H7 (cell line): ENCODE measurements at regions not wholly inside any gene's neighbourhood (a gene's known extent, or its start where the extent isn't known, plus 50 kb on each side); places are given as distances from the start of the nearest gene placed in this dataset.

Experiments
- DNase-seq: peaks from one replicate; pipeline ENCODE4 v3.0.0; 2012
- H3K27me3 ChIP-seq: 2 replicates; pipeline ENCODE4 v1.6.0; 2011; ENCODE audit warnings: mild to moderate bottlenecking, low read length; ENCODE audit not compliant: control insufficient read depth, insufficient read depth
- H3K36me3 ChIP-seq: replicated peaks from 2 replicates; pipeline ENCODE4 v1.5.1; 2011; ENCODE audit warnings: low read length; ENCODE audit not compliant: control insufficient read depth, insufficient read depth
- H3K4me3 ChIP-seq: 2 replicates; pipeline ENCODE4 v1.5.1; 2011; ENCODE audit warnings: low read depth, mild to moderate bottlenecking, control low read depth, low read length, moderate library complexity; ENCODE audit not compliant: insufficient read depth

DNA sequence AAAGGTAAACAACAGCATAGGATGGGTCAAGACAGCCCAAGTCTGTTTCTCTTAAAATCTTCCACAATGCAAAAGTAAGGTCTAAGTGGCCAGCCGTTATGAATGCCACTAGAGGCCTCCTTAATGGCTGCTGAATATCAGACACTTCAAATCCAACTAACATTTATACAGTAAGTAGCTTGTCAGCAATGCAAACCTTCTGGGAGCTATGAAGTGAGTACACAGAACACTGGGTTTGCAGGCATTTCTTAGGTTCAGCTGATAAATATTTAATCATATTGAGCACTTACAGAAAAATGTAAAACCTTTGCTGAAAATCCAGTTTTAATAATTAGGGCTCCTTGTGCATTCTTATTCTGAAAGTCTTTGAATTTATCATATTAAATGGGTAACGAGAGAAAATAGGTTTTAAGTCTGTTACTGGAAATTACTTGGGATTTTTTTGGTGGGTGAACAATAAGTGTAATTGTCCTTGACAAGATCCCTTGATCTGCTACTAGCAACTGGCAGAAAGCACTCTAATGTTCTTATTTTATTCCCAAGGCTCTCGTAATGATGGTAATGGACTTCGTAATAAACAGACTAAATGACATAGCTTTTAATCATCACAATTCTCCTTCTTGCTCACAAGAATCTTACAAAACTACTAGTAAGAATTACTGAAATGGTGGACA, 141.7 kb upstream of the GPR149 start:
- no peaks in the 10 kb centered on the region for H3K27me3 ChIP-seq
- DNase-seq, result no peak
- H3K36me3 ChIP-seq, result no peaks in the 10 kb centered on the region
- H3K4me3 ChIP-seq, result no peak overlapping the region

DNA sequence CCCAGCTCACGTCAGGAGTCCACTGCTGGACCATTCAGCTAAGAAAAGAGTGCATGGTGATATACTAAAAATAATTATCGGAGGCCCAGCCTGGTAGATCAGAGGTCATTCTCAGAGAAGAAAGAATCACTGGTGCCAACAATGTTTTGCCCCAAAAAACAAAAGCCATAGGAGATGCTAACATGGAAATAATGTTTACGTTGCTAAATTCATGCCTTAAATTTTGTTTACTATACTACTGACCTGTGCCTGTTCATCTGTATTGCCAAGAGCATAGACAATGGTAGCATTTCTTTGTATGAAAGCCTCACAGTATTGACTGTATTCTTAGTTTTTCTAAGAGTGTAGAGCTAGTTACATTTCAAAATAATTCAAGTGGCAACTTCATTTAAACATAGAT, 138.1 kb upstream of the GPR149 start:
- DNase-seq, result no peak

DNA sequence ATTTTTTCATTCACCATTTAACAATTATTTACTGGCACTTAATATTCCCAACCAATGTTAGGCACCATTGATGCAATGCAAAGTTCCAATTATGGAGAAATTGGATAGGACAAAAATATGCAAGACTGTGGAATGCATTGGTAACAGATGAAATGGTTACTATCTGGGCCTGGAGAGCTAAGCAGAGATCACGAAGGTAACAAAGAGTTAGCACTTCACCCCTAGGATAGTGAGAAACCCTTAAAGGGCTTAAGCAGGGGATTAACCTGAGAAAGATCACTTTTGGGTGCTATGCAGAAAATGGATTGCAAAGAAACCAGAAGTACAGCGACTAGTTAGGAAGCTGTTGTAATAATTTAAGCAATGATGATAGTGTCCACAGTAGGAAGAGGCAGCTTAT, 129.6 kb upstream of the GPR149 start:
- DNase-seq, result no peak
- Histone ChIP-seq H3K4me3 (no peak overlapping the region), H3K27me3 (no peaks in the 10 kb centered on the region), H3K36me3 (no peaks in the 10 kb centered on the region)

More for the DNA sequence above, 138.1 kb upstream of the GPR149 start:
- no peaks in the 10 kb centered on the region for H3K27me3 ChIP-seq
- H3K36me3 ChIP-seq, result no peaks in the 10 kb centered on the region
- H3K4me3 ChIP-seq, result no peak overlapping the region

DNA sequence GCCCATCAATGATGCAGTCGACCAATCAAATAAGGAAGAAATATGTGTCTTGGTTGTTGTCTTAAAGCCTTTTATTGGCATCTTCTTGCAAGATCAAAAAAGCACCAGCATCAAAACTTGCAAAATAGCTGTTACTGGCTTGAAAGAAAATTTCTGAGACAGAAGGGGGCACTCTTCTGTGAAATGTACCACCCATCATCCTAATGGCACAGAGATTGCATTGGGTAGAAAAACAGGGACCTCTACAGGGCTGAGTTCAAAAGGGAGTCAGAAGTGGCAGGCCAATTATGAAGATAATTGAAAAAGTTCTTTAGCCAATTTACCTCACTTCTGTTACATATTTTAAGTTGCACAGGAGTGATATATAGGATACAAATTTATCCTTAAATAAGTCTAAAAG, 122.3 kb upstream of the GPR149 start:
- Histone ChIP-seq H3K36me3 (no peaks in the 10 kb centered on the region), H3K27me3 (no peaks in the 10 kb centered on the region; the same call in 1 of the 2 replicates), H3K4me3 (no peak overlapping the region)
- DNase-seq, result peak; percentile 1

DNA sequence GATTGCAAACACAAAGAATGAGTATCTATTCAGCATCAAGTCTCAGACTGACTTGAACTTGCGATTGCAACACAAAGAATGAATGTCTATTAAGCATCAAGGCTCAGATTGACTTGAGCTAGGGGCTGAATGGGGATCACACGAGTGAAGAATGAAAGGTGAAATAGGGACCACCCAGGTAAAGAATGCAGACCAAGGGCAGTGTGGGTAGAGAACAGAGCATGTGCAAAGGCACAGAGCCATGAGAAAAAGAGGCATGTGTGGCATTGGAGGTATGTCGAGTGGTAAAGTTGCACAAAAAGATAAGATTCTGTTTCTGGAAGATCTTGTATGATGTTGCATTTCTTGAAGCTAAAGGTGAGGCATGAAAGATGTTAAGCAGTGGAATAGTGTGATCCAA, 119.4 kb upstream of the GPR149 start:
- no peak for DNase-seq
- no peaks in the 10 kb centered on the region for H3K36me3 ChIP-seq
- H3K27me3 ChIP-seq, result no peaks in the 10 kb centered on the region; the same call in 1 of the 2 replicates
- no peak overlapping the region for H3K4me3 ChIP-seq

DNA sequence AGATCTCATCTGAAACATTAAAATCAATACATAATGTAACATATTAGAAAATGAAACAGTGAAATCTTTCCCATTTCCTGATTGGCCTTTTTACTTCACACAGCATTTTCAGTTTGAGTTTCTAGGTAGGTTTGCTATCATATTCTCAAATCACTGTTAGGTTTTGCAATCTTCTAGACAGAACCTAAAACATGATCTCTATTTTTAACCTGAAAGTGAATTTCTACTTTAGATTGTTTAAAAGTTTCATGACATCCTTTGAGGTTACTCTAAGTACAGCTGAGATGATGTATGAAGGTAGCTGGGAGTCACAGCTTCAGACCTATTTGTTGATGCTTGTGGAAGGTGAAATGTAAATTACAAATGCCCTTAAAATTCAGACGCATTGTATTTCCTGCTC, 118.4 kb upstream of the GPR149 start:
- Histone ChIP-seq H3K4me3 (no peak overlapping the region), H3K36me3 (no peaks in the 10 kb centered on the region), H3K27me3 (no peaks in the 10 kb centered on the region; the same call in 1 of the 2 replicates)
- DNase-seq, result no peak

DNA sequence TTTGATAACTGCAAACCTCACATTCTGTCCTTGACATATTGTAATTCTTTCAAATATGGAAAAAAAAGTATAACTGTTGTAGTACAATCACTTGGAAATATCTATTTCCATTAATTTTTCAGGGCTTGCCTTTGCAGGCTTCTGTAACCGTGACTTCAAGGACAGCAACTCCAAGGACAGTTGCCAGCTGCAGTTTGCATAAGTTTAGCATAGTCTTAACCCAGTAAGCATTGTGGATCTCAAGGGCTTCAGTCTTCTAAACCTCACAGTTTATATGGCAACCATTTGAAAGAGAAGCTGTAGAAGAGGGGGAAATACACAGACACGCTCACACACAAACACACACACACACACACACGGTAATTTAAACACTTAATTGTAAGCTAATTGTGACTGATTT, 112.8 kb upstream of the GPR149 start:
- no peaks in the 10 kb centered on the region for H3K36me3 ChIP-seq
- no peak overlapping the region for H3K4me3 ChIP-seq
- no peaks in the 10 kb centered on the region for H3K27me3 ChIP-seq
- no peak for DNase-seq

DNA sequence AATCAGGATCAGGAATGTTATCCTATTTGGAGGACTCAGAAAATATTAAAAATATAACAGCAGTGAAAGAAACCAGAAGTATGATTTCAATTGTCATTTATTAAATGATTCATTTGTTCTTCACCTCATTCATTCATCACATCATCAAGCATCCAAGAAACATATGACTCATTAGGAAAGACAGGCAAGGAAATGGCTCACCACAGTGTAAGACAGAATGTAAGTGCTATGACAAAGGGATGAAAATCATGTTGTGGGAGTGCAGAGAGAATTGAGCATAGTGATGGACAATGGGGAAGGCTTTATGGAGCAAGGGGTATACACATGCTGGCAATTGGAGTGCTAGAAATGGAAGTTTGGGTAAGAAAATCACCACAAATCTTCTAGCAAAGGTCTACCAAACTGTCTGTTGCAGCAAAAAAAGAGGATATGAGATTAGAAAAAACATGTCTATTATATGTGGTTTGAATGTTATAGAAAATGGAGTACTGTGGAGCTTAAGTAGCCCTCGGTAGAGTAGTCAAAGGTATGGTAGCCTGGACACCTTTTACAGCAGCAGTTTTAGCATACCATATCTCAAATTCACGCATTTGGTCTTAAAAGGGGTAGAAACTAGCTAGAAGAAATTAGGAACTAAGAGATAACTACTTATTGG, 111.1 kb upstream of the GPR149 start:
- H3K27me3 ChIP-seq, result no peaks in the 10 kb centered on the region
- H3K4me3 ChIP-seq, result no peak overlapping the region
- no peaks in the 10 kb centered on the region for H3K36me3 ChIP-seq
- DNase-seq, result no peak

DNA sequence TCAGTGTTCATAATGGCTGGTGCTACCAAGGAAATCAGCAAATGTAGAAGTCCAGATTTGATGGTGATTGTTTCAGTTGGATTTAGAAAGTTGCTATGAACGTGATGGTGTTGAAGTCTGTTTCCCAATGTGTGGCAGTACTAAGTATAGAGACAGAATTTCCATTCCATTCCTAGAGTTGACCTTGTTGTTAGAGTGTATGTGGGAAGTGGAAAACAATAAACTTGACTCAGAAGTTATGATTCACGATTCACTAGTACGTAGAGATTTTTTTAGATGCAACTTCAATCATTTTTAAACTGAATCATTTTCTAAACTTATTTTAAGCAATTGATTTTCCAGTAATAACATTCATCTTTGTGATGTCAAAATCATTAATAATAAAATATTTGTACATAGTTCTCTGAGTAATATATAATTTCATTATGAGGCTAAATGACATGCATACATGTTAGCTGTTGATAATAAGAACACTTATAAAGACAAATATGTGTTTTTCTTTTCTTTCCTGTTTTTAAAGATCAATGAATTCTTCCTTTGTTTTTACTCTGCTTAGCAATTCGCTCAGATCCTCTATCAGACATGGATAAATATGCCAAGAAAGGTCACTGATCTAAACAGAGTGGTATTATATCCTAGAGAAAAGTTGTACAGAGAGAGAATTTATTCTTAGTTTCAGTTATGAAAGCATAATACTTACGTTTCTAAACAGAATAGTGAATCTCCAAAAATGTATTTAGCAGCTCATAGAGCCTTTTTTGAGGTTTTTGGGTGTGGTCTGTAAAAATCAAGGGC, 108.8 kb upstream of the GPR149 start:
- Histone ChIP-seq H3K36me3 (no peaks in the 10 kb centered on the region), H3K4me3 (no peak overlapping the region), H3K27me3 (no peaks in the 10 kb centered on the region)
- DNase-seq, result no peak

DNA sequence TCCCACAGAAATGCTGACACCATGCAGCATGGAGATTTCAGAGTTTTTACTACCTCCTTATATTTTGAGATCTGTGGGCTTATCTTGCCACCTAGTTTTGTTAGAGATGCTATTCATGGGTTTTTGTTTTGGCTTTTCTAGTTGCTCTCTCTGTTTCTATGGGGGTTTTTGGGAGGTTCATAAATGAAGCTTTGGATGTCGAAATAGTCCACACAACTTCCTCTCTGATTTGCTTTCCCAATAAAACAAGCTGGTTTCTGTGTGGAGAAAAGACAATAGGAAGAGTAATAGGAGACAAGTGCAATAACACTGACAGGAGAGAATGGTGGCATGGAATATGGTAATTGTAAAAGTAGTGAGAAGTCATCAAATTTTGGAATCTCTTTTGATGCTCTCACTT, 106.8 kb upstream of the GPR149 start:
- H3K36me3 ChIP-seq, result no peaks in the 10 kb centered on the region
- H3K27me3 ChIP-seq, result no peaks in the 10 kb centered on the region
- no peak overlapping the region for H3K4me3 ChIP-seq
- DNase-seq, result no peak

DNA sequence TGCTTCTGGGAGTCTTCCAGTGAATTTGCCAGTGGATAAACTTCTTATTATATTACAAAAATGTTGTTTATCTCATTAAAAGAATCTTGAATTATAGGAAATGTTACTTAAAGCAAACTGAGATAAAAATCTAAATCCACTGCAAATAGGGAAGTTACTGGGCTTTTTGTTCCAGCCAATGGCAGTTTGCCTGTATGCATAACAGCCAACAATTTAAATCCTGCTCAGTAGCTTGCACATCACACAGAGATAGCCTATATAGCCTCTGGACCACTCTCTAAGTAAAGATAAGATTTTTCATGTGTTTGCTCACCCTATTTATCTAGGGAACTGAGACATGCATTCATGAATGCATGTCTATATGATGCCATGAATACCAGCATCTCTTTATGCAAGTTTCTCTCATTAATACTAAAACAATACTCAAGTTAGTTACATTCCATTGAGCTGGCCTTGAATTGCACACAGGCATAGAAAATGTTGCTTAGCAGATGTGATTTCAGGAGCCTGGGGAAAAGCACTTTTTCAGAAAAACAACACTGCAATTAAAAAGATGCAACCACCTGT, 92.1 kb upstream of the GPR149 start:
- Histone ChIP-seq H3K27me3 (no peaks in the 10 kb centered on the region), H3K36me3 (no peaks in the 10 kb centered on the region), H3K4me3 (no peak overlapping the region)
- DNase-seq, result no peak

DNA sequence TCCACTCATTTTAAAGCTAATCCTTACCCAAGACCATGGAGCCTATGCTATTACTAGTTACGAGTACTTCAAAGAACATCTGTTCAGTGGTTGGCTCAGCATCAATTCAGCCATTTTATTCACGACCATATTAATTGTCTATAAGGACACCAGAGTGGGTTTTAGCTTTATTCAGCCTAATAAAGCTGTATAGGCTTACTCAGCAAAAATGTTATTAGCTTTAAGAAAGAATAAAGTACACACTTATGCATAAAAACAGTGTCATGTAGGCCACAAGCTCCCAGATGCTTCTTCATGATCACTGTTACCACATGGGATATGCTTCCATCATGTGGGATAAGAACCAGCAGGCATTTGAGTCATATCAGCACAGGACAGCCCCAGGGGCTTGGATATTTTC, 87.4 kb upstream of the GPR149 start:
- Histone ChIP-seq H3K27me3 (no peaks in the 10 kb centered on the region), H3K36me3 (no peaks in the 10 kb centered on the region), H3K4me3 (no peak overlapping the region)
- DNase-seq, result no peak

DNA sequence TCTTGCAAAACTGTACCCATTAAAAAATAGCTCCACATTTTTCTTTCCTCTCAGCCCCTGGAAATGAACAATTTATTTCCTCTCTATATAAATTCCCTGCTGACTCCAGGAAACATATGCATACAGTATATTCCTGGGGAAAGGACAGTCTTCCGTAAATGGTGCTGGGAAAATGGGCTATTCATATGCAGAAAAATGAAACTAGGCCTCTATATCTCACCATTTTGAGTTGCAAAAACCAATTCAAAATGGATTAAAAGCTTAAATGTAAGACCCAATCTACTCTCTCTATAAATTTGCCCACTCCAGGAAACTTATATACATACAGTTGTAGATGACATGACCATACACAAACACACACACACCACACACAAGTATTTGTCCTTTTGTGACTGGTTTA, 85.9 kb upstream of the GPR149 start:
- Histone ChIP-seq H3K27me3 (no peaks in the 10 kb centered on the region), H3K36me3 (no peaks in the 10 kb centered on the region), H3K4me3 (no peak overlapping the region)
- DNase-seq, result no peak

DNA sequence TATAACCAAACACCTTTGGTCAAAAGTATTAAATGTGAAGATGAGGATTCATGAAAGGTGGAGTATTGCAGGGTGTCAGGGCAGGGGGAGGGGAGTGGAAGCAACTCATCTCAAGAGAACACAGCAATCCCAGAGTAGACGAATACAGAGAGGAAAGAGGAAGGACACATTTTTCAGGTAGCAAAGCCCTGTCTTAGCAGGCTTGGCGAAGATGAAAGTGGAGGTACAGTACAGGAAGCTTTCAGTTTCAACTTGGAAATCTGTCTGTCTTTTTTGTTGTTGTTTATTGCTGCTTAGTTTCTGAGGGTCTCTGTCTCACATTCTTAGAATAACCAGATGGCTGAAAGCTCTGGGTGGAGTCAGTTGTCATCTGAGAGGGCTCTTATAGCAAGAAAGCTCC, 80.8 kb upstream of the GPR149 start:
- Histone ChIP-seq H3K36me3 (no peaks in the 10 kb centered on the region), H3K4me3 (no peak overlapping the region), H3K27me3 (no peaks in the 10 kb centered on the region)
- no peak for DNase-seq

DNA sequence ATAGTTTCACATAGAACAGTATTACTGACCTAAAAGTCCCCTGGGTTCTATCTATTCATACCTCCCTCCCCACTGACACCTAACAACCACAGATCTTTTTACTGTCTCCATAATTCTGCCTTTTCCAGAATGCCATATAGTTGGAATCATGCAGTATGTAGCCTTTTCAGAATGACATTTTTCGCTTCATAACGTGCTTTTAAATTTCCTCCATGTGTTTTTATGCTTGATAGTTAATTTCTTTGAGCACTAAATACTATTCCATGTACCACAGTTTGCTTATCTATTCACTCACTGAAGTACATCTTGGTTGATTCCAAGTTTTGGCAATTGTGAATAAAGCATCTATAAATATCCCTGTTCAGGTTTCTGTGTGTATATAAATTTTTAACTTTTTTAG, 77.7 kb upstream of the GPR149 start:
- Histone ChIP-seq H3K27me3 (no peaks in the 10 kb centered on the region), H3K36me3 (no peaks in the 10 kb centered on the region), H3K4me3 (no peak overlapping the region)
- DNase-seq, result no peak
